SJSA1 (cell line): ENCODE measurements at regions not wholly inside any gene's neighbourhood (a gene's known extent, or its start where the extent isn't known, plus 50 kb on each side); places are given as distances from the start of the nearest gene placed in this dataset.
"Not testable (repeated sequence)": the region's sequence is repeated elsewhere in the genome, so short reads cannot be mapped to it uniquely, and the experiment has no call there.

Experiments used
- DNase-seq, 2 experiments: peaks; one replicate each; pipeline ENCODE4 v3.0.0-alpha.2; 2015 to 2020; ENCODE audit warnings: low spot score in 2 of 2, low read depth in 1 of 2
- H3K27ac ChIP-seq: fragments of 250-450 bp; sonication (Bioruptor Pico); 2 replicates; pipeline ENCODE4 v1.5.1; 2020; ENCODE audit warnings: mild to moderate bottlenecking, moderate library complexity
- H3K27me3 ChIP-seq: fragments of 250-450 bp; sonication (Bioruptor Pico); replicated peaks from 2 replicates; pipeline ENCODE4 v1.5.1; 2020; ENCODE audit warnings: mild to moderate bottlenecking, moderate library complexity
- H3K36me3 ChIP-seq: fragments of 250-450 bp; sonication (Bioruptor Pico); 2 replicates; pipeline ENCODE4 v1.5.1; 2020; ENCODE audit warnings: mild to moderate bottlenecking
- H3K4me1 ChIP-seq: fragments of 250-450 bp; sonication (Bioruptor Pico); replicated peaks from 2 replicates; pipeline ENCODE4 v1.6.1; 2021; ENCODE audit warnings: mild to moderate bottlenecking
- H3K4me3 ChIP-seq: fragments of 250-450 bp; sonication (Bioruptor Pico); 2 replicates; pipeline ENCODE4 v1.5.1; 2020; ENCODE audit warnings: mild to moderate bottlenecking
- H3K9me3 ChIP-seq: fragments of 250-450 bp; sonication (Bioruptor Pico); replicated peaks from 2 replicates; pipeline ENCODE4 v1.5.1; 2020; ENCODE audit warnings: mild to moderate bottlenecking

DNA sequence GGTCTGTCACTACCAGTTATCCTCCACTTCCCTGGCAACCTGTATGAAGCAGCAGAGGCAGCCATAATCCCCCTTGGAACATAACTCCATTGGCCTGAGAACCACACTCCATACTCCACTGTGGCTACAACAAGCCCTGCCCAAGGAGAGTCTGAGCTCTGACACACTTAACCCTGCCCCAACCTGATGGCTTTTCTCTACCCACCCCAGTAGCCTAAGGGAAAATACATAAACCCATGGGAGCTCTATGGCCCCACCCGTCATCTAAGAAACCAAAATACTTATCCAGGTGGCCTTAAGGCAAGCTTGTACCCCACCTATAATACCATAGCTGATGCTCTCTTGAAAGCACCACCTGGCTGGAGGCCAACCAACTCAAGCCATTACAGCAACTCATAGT, 324.8 kb upstream of the GLI3 start:
- Histone ChIP-seq H3K9me3 (no peaks in the 10 kb centered on the region; the same call in 1 of the 2 replicates), H3K4me3 (no peak overlapping the region), H3K27me3 (no peaks in the 10 kb centered on the region), H3K27ac (no peak overlapping the region), H3K36me3 (no peaks in the 10 kb centered on the region), H3K4me1 (peaks cover 8% of the 10 kb centered on the region; the same call in 1 of the 2 replicates)
- no peak for DNase-seq

DNA sequence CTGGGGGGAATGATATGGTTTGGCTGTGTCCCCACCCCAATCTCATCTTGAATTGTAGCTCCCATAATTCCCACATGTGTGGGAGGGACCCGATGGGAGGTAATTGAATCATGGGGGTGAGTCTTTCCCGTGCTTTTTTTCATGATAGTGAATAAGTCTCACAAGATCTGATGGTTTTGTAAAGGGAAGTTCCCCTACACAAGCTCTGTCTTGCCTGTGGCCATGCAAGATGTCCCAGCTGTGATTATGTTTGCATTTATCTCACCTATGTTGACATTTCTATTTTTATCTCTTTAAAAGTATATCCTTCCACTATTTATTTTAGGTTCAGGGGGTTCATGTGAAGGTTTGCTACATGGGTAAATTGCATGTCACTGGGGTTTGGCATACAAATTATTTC, 323.9 kb upstream of the GLI3 start:
- peaks cover 8% of the 10 kb centered on the region; the same call in 1 of the 2 replicates for H3K4me1 ChIP-seq
- no peaks in the 10 kb centered on the region; the same call in 1 of the 2 replicates for H3K9me3 ChIP-seq
- no peaks in the 10 kb centered on the region for H3K27me3 ChIP-seq
- H3K27ac ChIP-seq, result no peak overlapping the region
- H3K36me3 ChIP-seq, result no peaks in the 10 kb centered on the region
- no peak for DNase-seq
- H3K4me3 ChIP-seq, result no peak overlapping the region

DNA sequence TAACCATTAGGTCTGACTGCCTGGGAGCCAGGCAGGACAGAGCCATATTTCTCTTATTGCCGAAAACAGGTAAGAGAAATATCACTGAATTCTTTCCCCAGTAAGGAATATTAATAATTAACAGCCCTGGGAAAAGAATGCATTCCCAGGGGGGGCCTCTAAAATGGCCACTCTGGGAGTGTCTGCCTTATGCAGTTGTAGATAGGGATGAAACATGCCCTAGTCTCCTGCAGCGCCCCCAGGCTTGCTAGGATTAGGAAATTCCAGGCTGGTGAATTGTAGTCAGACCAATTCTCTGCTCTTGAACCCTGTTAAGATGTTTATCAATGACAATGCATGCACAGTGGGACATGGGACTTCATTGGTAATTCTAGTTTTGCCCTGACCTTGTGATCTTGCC, 317.9 kb upstream of the GLI3 start:
- not testable (repeated sequence) for H3K27me3 ChIP-seq, H3K9me3 ChIP-seq, H3K27ac ChIP-seq, H3K4me3 ChIP-seq, DNase-seq, H3K36me3 ChIP-seq
- H3K4me1 ChIP-seq, result peaks cover 11% of the 10 kb centered on the region; the same call in 1 of the 2 replicates

DNA sequence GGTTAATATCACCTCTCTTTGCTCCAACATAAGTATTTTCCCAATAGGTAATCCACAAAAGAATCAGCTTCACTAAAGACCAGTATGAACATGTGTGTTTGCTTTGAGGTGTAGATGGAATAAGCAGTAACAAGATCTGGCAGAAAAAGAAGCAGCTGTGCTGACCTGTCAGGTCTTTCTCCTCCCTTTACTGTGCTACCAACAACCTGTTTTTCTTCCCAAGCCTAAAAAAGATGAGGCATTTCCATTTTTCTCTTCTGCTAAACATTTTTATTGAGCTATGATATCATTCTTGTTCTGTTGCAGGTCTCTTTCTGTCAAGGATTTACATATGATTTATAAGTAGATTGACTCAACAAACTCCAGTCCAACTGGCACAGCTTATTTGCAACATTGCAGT, 315.2 kb upstream of the GLI3 start:
- H3K27ac ChIP-seq, result no peak overlapping the region
- no peaks in the 10 kb centered on the region for H3K9me3 ChIP-seq
- H3K36me3 ChIP-seq, result no peaks in the 10 kb centered on the region
- H3K4me3 ChIP-seq, result no peak overlapping the region
- H3K27me3 ChIP-seq, result no peaks in the 10 kb centered on the region
- 0 out of 2 replicates have a peak, but pooled peaks cover 4% of the 10 kb centered on the region for H3K4me1 ChIP-seq
- DNase-seq, result no peak

DNA sequence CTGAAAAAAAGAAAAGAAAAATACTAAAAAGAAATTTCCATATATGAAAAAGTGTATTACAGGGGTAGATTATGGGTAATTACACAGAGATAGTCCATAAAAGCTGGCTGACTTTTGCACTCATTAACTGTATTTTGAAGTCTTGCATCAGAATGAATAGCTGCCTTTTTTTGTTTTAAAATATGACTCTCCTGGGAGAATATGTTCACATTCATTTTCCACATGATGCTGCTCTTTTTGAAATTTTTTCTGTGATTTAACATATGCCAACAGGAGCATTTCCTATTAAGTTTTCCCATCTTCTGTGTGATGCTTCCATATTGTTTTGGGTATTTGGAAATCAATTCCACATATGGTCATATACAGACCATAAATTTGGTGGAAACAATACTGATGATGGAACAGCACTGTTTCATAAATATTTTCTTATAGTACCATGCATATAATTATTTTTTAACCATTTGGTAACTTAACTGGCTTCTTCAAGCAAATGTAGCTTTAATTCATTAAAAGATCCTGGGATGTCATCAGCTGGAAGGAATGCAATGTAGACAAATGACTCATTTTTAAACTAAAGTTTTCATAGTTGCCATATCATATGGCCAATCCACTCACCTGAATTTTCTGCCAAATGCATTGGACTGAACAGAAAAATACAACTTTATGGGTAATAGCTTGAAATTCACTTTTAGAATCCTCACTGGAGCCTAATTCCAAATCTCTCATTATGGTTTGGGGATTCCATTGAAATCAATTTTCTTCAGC, 313.9 kb upstream of the GLI3 start:
- no peak for DNase-seq
- no peak overlapping the region for H3K4me3 ChIP-seq
- no peaks in the 10 kb centered on the region for H3K9me3 ChIP-seq
- no peaks in the 10 kb centered on the region for H3K27me3 ChIP-seq
- H3K36me3 ChIP-seq, result no peaks in the 10 kb centered on the region
- 0 out of 2 replicates have a peak, but pooled peaks cover 4% of the 10 kb centered on the region for H3K4me1 ChIP-seq
- no peak overlapping the region for H3K27ac ChIP-seq

DNA sequence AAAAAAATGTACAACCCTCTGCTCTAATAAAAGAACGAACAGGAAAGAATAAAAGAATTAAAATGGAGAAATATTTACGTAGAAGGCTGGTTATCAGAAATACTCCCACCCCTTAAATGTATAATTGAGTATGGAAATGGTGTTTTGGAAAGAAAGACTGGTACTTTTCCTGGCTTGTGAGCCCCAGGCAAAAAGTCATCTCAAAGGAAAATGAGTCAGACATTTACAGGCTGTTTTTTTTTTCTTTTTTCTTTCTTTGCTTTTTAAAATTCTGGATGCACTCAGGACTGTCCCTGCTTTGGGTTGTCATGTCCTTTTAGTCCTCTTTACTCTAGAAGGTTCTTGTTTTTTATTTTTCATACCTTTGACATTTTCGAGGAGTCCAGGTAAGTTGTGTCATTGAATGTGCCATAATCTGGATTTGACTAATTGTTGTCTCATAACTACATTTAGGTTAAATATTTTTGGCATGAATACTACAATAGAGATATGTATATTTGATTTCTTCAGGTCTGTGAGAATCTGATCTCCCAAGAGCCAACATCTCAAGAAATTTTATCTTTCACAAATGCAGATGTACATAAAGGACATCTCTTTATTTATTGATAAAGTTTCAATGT, 313.0 kb upstream of the GLI3 start:
- H3K27ac ChIP-seq, result no peak overlapping the region

DNA sequence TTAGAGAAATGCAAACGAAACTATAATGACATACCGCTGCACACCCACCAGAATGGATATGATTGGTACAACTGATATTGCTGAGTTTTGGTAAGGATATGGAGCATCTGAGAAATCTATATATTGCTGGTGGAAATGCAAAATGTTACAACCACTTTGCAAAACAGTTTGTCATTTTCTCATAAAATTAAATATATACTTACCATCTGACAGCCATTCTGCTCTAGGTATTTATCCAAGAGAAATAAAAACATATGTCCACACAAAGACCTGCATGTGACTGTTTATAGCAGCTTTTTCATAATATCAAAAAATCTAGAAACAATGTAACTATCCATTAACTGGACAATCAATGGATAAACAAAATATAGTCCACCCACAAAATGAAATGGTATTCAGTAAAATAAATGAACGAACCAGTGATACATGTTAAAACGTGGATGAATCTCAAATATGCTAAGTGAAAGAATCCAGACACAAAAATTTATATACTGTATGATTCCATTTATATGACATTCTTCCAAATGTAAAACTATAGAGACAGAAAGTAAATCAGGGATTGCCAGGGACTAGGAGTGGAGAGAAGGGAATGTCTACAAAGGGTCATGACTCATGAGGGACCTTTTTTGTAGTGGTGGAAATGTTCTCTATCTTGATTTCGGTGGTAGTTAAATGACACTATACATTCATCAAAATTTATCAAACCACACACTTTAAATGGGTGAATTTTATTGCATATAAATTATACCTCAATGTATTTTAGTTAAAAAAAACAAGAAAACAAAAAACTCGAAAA, 312.0 kb upstream of the GLI3 start:
- no peak for DNase-seq
- H3K4me1 ChIP-seq, result 0 out of 2 replicates have a peak, but pooled peaks cover 4% of the 10 kb centered on the region
- H3K36me3 ChIP-seq, result no peaks in the 10 kb centered on the region
- H3K4me3 ChIP-seq, result no peak overlapping the region
- no peak overlapping the region for H3K27ac ChIP-seq
- no peaks in the 10 kb centered on the region for H3K27me3 ChIP-seq
- no peaks in the 10 kb centered on the region for H3K9me3 ChIP-seq

More for the DNA sequence above, 313.0 kb upstream of the GLI3 start:
- Histone ChIP-seq H3K27me3 (no peaks in the 10 kb centered on the region), H3K4me1 (0 out of 2 replicates have a peak, but pooled peaks cover 4% of the 10 kb centered on the region), H3K4me3 (no peak overlapping the region), H3K36me3 (no peaks in the 10 kb centered on the region), H3K9me3 (no peaks in the 10 kb centered on the region)
- no peak for DNase-seq

DNA sequence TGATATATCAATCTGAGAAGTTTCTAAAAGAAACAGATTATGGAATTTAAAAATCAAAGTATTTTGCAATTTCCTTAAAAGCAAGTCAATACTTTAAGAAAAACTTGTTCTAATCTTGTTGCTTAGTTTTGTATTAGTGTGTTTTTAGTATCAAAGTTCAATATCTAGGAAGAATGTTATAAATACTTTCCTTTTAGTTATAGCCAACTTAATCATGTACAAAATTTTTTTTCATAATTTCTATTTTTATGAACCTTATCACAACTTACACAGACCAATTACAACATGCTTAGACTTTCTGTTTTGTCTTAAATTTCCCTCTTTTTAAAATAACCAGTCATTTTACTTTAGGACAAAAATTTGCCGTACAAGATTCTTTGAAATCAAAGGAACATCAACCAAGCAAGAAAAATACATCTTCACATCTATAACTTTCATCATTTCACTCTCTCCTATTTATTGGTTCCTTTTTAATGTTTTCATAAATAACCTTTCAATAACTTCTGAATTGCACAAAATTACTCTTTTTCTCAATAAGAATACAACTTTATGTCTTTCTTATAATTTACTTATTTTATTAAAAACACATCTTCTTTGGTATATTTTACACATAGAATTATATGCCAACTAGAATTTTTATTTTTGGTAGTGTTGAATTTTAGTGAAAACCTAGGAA, 308.2 kb upstream of the GLI3 start:
- Histone ChIP-seq H3K36me3 (no peaks in the 10 kb centered on the region), H3K9me3 (0 out of 2 replicates have a peak, but pooled peaks cover 3% of the 10 kb centered on the region), H3K4me3 (no peak overlapping the region), H3K4me1 (0 out of 2 replicates have a peak, but pooled peaks cover 4% of the 10 kb centered on the region), H3K27me3 (no peaks in the 10 kb centered on the region), H3K27ac (no peak overlapping the region)
- no peak for DNase-seq

DNA sequence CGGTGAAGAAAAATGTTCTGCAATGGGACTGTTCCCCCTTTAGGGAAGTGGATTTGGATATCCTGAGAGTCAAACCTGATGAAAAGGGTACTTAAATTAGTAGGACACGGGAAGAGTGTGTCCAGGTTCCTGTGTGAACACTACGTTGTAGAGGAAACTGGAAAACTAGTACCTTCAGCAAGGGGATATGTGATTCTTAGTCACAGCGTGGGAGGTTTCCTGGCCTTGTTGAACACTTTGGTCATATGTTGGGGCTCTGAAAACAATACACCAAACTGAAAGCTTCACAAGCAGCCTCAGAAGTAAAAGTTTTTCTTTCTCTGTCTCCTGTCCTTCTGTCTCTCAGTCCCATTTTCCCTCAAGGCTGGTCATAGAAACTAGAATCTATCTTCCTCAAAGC, 306.9 kb upstream of the GLI3 start:
- Histone ChIP-seq H3K9me3 (0 out of 2 replicates have a peak, but pooled peaks cover 3% of the 10 kb centered on the region), H3K27me3 (no peaks in the 10 kb centered on the region), H3K4me3 (no peak overlapping the region), H3K36me3 (no peaks in the 10 kb centered on the region), H3K27ac (no peak overlapping the region), H3K4me1 (no peaks in the 10 kb centered on the region)
- no peak for DNase-seq

DNA sequence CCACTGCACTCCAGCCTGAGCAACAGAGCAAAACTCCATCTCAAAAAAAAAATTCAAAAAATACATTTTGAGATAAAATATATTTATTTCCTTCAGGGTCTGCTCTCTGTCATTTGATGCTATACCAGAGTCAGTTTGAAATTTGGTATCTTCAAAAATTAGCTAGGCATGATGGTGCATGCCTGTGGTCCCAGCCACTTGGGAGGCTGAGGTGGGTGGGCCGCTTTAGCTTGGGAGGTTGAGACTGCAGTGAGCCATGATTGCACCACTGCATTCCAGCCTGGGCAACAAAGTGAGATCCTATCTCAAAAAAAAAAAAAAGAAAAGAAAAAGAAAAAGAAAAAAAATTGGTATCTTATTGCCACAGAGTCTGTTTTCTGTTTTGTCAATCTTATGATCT, 305.4 kb upstream of the GLI3 start:
- H3K27ac ChIP-seq, H3K36me3 ChIP-seq, H3K27me3 ChIP-seq, H3K9me3 ChIP-seq, H3K4me1 ChIP-seq, H3K4me3 ChIP-seq, DNase-seq: not testable (repeated sequence)

DNA sequence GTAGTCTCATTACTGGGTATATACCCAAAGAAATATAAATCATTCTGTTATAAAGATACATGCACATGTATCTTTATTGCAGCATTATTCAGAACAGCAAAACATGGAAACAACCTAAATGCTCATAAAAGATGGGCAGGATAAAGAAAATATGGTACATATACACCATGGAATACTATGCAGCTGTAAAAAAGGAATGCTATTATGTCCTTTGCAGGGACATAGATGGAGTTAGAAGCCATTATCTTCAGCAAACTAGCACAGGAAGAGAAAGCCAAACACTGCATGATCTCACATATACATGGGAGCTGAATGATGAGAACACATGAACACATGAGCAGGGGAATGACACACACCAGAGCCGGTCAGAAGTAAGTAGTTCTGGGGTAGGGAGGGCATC, 297.4 kb upstream of the GLI3 start:
- Histone ChIP-seq H3K9me3 (no peaks in the 10 kb centered on the region), H3K27me3 (no peaks in the 10 kb centered on the region), H3K4me1 (no peaks in the 10 kb centered on the region), H3K4me3 (no peak overlapping the region), H3K27ac (no peak overlapping the region), H3K36me3 (no peaks in the 10 kb centered on the region)
- no peak for DNase-seq

DNA sequence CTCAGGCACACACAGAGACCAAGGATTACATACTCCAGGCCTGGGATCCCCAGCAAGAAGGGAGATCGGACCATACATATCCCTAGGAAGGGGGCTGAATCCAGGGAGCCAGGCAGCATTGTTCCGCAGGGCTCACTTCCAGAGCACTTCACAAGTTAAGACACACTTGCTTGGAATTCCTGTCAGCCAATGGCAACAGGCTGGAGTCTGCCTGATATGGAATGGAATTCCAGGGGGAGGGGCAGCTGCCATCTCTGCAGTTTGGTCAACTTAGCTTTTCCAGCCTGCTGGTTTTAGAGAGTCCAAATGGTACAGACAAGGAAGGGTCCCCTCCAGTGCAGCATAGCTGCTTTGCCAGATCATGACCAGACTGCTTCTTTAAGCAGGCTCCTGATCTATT, 290.0 kb upstream of the GLI3 start:
- Histone ChIP-seq H3K4me3 (no peak overlapping the region), H3K27me3 (no peaks in the 10 kb centered on the region), H3K36me3 (no peaks in the 10 kb centered on the region), H3K9me3 (no peaks in the 10 kb centered on the region), H3K27ac (no peak overlapping the region), H3K4me1 (no peaks in the 10 kb centered on the region)
- DNase-seq, result no peak

DNA sequence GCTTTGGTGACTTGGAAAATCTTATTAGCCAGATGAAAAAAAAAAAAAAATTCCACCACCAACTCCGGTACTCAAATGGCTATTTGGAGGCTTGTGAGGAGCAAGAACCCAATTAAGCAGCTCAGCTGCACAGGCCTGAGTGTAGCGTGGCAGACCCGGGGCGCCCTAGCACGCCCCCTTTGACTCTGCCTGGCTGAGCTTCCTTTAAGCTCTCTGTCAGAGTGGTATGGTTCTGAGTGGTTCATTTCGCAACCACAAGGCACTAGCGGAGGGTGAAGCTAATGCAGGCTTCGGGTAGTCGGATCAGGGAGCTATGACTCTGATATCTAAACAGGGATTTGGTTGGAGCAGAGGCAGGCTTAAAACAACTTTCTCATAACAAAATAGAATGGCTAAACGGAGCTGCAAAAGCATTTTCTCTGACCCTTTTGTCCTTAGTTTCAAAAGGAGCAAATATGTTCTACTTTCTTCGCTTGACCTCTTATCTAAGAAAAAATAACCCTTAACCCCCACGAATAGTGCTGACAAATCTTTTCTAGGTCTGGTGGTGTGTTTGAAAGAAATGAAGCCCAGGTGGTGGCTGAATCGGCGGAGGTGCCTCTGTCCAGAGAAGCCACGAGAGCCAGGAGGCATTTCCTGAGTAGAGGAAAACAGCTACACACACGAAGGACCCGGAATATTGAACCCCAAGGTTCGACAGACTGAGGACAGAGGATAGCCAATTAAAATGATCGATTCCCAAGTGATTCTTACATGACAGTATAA, 285.4 kb upstream of the GLI3 start:
- H3K36me3 ChIP-seq, result no peaks in the 10 kb centered on the region

More for the DNA sequence above, 285.4 kb upstream of the GLI3 start:
- H3K9me3 ChIP-seq, result no peaks in the 10 kb centered on the region
- DNase-seq, result no peak
- no peak overlapping the region for H3K27ac ChIP-seq
- H3K27me3 ChIP-seq, result no peaks in the 10 kb centered on the region
- no peak overlapping the region for H3K4me3 ChIP-seq
- no peaks in the 10 kb centered on the region for H3K4me1 ChIP-seq
